Parathyroid adenoma (tissue), 2 donors: ENCODE measurements at regions not wholly inside any gene's neighbourhood (a gene's known extent, or its start where the extent isn't known, plus 50 kb on each side); places are given as distances from the start of the nearest gene placed in this dataset.

Experiments used
- H2AFZ ChIP-seq: fragments of 300-600 bp; sonication (generic); one replicate; pipeline ENCODE4 v1.7.0; 2017; ENCODE audit warnings: antibody characterized with exemption, mild to moderate bottlenecking
- H3K27ac ChIP-seq: fragments of 300-600 bp; sonication (generic); one replicate; pipeline ENCODE4 v1.7.0; 2017
- H3K27me3 ChIP-seq: fragments of 300-600 bp; sonication (generic); one replicate; pipeline ENCODE4 v1.7.0; 2017; ENCODE audit warnings: low read length; ENCODE audit not compliant: control insufficient read depth, insufficient read depth
- H3K36me3 ChIP-seq: fragments of 300-600 bp; sonication (generic); one replicate; pipeline ENCODE4 v1.7.0; 2017; ENCODE audit warnings: low read length; ENCODE audit not compliant: control insufficient read depth, insufficient read depth
- H3K4me1 ChIP-seq: fragments of 300-600 bp; sonication (generic); one replicate; pipeline ENCODE4 v1.7.0; 2017; ENCODE audit warnings: control low read depth
- H3K4me2 ChIP-seq: fragments of 300-600 bp; sonication (generic); one replicate; pipeline ENCODE4 v1.7.0; 2017; ENCODE audit warnings: low read length
- H3K4me3 ChIP-seq: fragments of 300-600 bp; sonication (generic); one replicate; pipeline ENCODE4 v1.7.0; 2017; ENCODE audit warnings: low read depth, low read length
- H3K79me2 ChIP-seq: fragments of 300-600 bp; sonication (generic); one replicate; pipeline ENCODE4 v1.7.0; 2017; ENCODE audit warnings: control low read depth
- H3K9ac ChIP-seq: fragments of 300-600 bp; sonication (generic); one replicate; pipeline ENCODE4 v1.7.0; 2017; ENCODE audit warnings: mild to moderate bottlenecking
- H3K9me3 ChIP-seq: fragments of 300-600 bp; sonication (generic); one replicate; pipeline ENCODE4 v1.7.0; 2017; ENCODE audit warnings: low read length; ENCODE audit not compliant: control insufficient read depth
- CTCF ChIP-seq: fragments of 300-600 bp; sonication (generic); IDR thresholded peaks from one replicate; pipeline ENCODE4 v1.7.0; 2017; ENCODE audit warnings: antibody characterized with exemption, mild to moderate bottlenecking
- donor health status: primary hyperparathyroidism.

- no peak overlapping the region for H3K27ac ChIP-seq
- no peak overlapping the region for H3K4me2 ChIP-seq
Observed at GRCh38 chr7:124692425-124692824, 73.2 kb downstream of the GPR37 start.

DNA sequence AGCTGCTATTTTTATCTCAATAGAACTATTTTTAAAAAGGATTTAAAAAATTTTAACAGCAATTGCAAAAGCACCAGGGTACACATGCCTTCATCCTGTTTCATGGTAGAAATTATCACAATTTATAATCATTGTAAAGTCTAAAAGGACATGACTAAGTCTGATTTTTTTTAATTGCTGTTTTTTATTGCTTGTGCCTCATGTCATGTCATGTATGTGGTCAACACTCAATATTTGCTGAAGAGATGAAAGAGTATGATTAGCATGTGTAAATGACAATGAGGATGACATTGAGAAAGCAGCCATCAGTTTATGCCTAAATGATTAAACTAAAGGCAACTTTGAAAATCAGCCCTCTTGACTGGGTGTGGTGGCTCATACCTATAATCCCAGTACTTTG, 74.8 kb downstream of the GPR37 start:
- H3K4me3 ChIP-seq = no peak overlapping the region
- no peaks in the 10 kb centered on the region for H3K4me1 ChIP-seq

More at GRCh38 chr7:124692425-124692824, 73.2 kb downstream of the GPR37 start:
- Histone ChIP-seq H3K4me1 (no peaks in the 10 kb centered on the region), H3K79me2 (no peaks in the 10 kb centered on the region), H3K36me3 (no peaks in the 10 kb centered on the region), H3K4me3 (no peak overlapping the region), H3K9me3 (no peaks in the 10 kb centered on the region), H3K27me3 (no peaks in the 10 kb centered on the region), H2AFZ (no peak overlapping the region), H3K9ac (no peak overlapping the region)
- no peak for TF ChIP-seq CTCF

GRCh38 chr7:124689931-124690330, 75.7 kb downstream of the GPR37 start:
- Histone ChIP-seq H2AFZ (no peak overlapping the region), H3K27me3 (no peaks in the 10 kb centered on the region), H3K4me1 (no peaks in the 10 kb centered on the region), H3K36me3 (no peaks in the 10 kb centered on the region), H3K4me2 (no peak overlapping the region), H3K27ac (no peak overlapping the region), H3K9ac (no peak overlapping the region), H3K4me3 (no peak overlapping the region), H3K79me2 (no peaks in the 10 kb centered on the region), H3K9me3 (no peaks in the 10 kb centered on the region)
- TF ChIP-seq CTCF = no peak

More for the DNA sequence above, 74.8 kb downstream of the GPR37 start:
- no peaks in the 10 kb centered on the region for H3K36me3 ChIP-seq
- TF ChIP-seq CTCF = no peak
- no peak overlapping the region for H3K9ac ChIP-seq
- no peak overlapping the region for H3K27ac ChIP-seq
- no peaks in the 10 kb centered on the region for H3K79me2 ChIP-seq
- H3K27me3 ChIP-seq = no peaks in the 10 kb centered on the region
- H3K4me2 ChIP-seq = no peak overlapping the region
- H3K9me3 ChIP-seq = no peaks in the 10 kb centered on the region
- H2AFZ ChIP-seq = no peak overlapping the region

DNA sequence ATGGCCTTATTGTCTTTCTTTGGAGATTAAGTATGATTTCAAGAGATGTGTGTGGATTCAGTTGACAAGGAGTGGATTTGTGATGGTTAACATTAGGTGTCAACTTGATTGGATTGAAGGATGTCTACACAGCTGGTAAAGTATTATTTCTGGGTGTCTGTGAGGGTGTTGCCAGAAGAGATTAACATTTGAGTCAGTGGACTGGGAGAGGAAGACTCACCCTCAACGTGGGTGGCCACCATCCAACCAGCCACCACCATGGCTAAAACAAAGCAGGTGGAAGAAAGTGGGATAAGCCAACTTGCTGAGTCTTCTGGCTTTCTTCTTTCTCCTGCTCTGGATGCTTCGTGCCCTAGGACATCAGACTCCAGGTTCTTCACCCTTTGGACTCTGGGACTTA, 76.1 kb downstream of the GPR37 start:
- H3K4me3 ChIP-seq = no peak overlapping the region
- H3K79me2 ChIP-seq = no peaks in the 10 kb centered on the region
- H3K9me3 ChIP-seq = no peaks in the 10 kb centered on the region
- no peaks in the 10 kb centered on the region for H3K4me1 ChIP-seq
- H2AFZ ChIP-seq = no peak overlapping the region
- H3K27ac ChIP-seq = no peak overlapping the region
- no peaks in the 10 kb centered on the region for H3K27me3 ChIP-seq
- H3K4me2 ChIP-seq = no peak overlapping the region
- no peak overlapping the region for H3K9ac ChIP-seq
- H3K36me3 ChIP-seq = no peaks in the 10 kb centered on the region
- no peak for TF ChIP-seq CTCF

- Histone ChIP-seq H3K9me3 (no peaks in the 10 kb centered on the region), H3K27ac (no peak overlapping the region), H3K27me3 (no peaks in the 10 kb centered on the region), H3K4me2 (no peak overlapping the region), H3K36me3 (no peaks in the 10 kb centered on the region), H3K79me2 (no peaks in the 10 kb centered on the region), H2AFZ (no peak overlapping the region), H3K9ac (no peak overlapping the region), H3K4me1 (no peaks in the 10 kb centered on the region), H3K4me3 (no peak overlapping the region)
- no peak for TF ChIP-seq CTCF
Observed at GRCh38 chr7:124688991-124689390, 76.6 kb downstream of the GPR37 start.
